Motor neuron (in vitro differentiated cells): ENCODE measurements at regions not wholly inside any gene's neighbourhood (a gene's known extent, or its start where the extent isn't known, plus 50 kb on each side); places are given as distances from the start of the nearest gene placed in this dataset.
"Not testable (repeated sequence)": the region's sequence is repeated elsewhere in the genome, so short reads cannot be mapped to it uniquely, and the experiment has no call there.

ENCODE experiments used
- ATAC-seq, 8 experiments: fragments of 200-7000 bp; cut with Tn5 transposase; replicated peaks in 6 of 8; 2 replicates each; pipeline ENCODE4 v1.8.0; 2021; ENCODE audit warnings: mild to moderate bottlenecking in 8 of 8, moderate library complexity in 8 of 8
- H3K27ac ChIP-seq, 2 donors: fragments of 250-450 bp; sonication (Bioruptor Pico); 2 replicates each; pipeline ENCODE4 v1.9.0; 2021; ENCODE audit warnings: antibody characterized with exemption in 2 of 2, mild to moderate bottlenecking in 2 of 2, moderate library complexity in 1 of 2
- H3K4me1 ChIP-seq, 2 donors: fragments of 250-450 bp; sonication (Bioruptor Pico); replicated peaks in 1 of 2; 2 replicates each; pipeline ENCODE4 v1.6.1; 2021; ENCODE audit warnings: antibody characterized with exemption in 2 of 2, mild to moderate bottlenecking in 2 of 2, moderate library complexity in 1 of 2
- H3K4me3 ChIP-seq, 5 donors: fragments of 250-450 bp; sonication (Bioruptor Pico); 2 replicates each; pipeline ENCODE4 v1.9.0; 2021; ENCODE audit warnings: antibody characterized with exemption in 5 of 5, mild to moderate bottlenecking in 5 of 5, moderate library complexity in 4 of 5
- WGBS, 10 experiments: fragments of 450-650 bp; shearing (Covaris generic); methylation state at CpG; one replicate each; pipeline ENCODE4 v1.0.0; 2022; 5-methylcytosine and 5-hydroxymethylcytosine counted together
- in situ Hi-C, 9 experiments: fragments of 400-800 bp; cut with MboI; loops; one replicate each; pipeline ENCODE4 v1.15.0; 2021; ENCODE audit warnings: low sequenced_read_pairs in 9 of 9, low pct_unique_long_range_greater_than_20kb in 2 of 9; ENCODE audit not compliant: unreplicated experiment in 9 of 9

- no peaks in the 10 kb centered on the region for H3K4me1 ChIP-seq
- in situ Hi-C loops = loop anchor here in 4 of 9 experiments (10.0 to 25.0 kb wide), 4 partner anchors 163 to 913 kb away; no protein-coding TSS in a partner anchor
- H3K4me3 ChIP-seq = no peak overlapping the region
- no peak overlapping the region for H3K27ac ChIP-seq
- 80 to 100% (median 100%) methylated on average over 1 of the region's 3 CpGs; no CpG with 5 or more reads in 7 of the 10 experiments for WGBS, 10 experiments
- ATAC-seq = peak in 7 of 8 experiments; percentile 20 to 98 (median 50)
These were observed 61.2 kb upstream of the ETV3 start for GRCh38 chr1:157199421-157199755.

GRCh38 chr1:157198619-157199420, 60.6 kb upstream of the ETV3 start:
- Histone ChIP-seq H3K27ac (no peak overlapping the region), H3K4me3 (no peak overlapping the region), H3K4me1 (no peaks in the 10 kb centered on the region)
- in situ Hi-C loops = loop anchor here in 4 of 9 experiments (10.0 to 25.0 kb wide), 4 partner anchors 163 to 913 kb away; no protein-coding TSS in a partner anchor
- WGBS, 10 experiments = 20 to 100% (median 81%) methylated on average over 1 to 7 of the region's 8 CpGs; no CpG with 5 or more reads in 2 of the 10 experiments
- ATAC-seq = peak in 5 of 8 experiments; percentile 39 to 82 (median 57)

GRCh38 chr1:157197906-157198435, 59.8 kb upstream of the ETV3 start:
- 44 to 100% (median 89%) methylated on average over 1 to 5 of the region's 7 CpGs; no CpG with 5 or more reads in 3 of the 10 experiments for WGBS, 10 experiments
- Histone ChIP-seq H3K4me3 (no peak overlapping the region), H3K4me1 (no peaks in the 10 kb centered on the region), H3K27ac (no peak overlapping the region)
- ATAC-seq = no peak
- in situ Hi-C loops = loop anchor here in 4 of 9 experiments (10.0 to 25.0 kb wide), 4 partner anchors 164 to 914 kb away; no protein-coding TSS in a partner anchor

- not testable (repeated sequence) for H3K27ac ChIP-seq, H3K4me3 ChIP-seq, H3K4me1 ChIP-seq
- ATAC-seq = peak in 7 of 8 experiments; percentile 9 to 72 (median 49)
- 29 to 100% (median 53%) methylated on average over 1 to 4 of the region's 11 CpGs; no CpG with 5 or more reads in 4 of the 10 experiments for WGBS, 10 experiments
- in situ Hi-C loops = loop anchor here in 4 of 9 experiments (10.0 to 25.0 kb wide), 4 partner anchors 165 to 915 kb away; no protein-coding TSS in a partner anchor
These were observed 58.7 kb upstream of the ETV3 start for GRCh38 chr1:157196670-157197456.

- in situ Hi-C loops = loop anchor here in 4 of 9 experiments (10.0 to 25.0 kb wide), 4 partner anchors 166 to 916 kb away; no protein-coding TSS in a partner anchor
- H3K27ac ChIP-seq = no peak overlapping the region
- H3K4me3 ChIP-seq = no peak overlapping the region
- no peak for ATAC-seq
- 50 to 100% (median 93%) methylated on average over 1 to 2 of the region's 2 CpGs; no CpG with 5 or more reads in 4 of the 10 experiments for WGBS, 10 experiments
- no peaks in the 10 kb centered on the region for H3K4me1 ChIP-seq
These were observed 58.0 kb upstream of the ETV3 start for GRCh38 chr1:157196245-157196543.

- no peak overlapping the region for H3K27ac ChIP-seq
- 85 to 100% methylated on average over 1 to 4 of the region's 13 CpGs; no CpG with 5 or more reads in 8 of the 10 experiments for WGBS, 10 experiments
- no peak overlapping the region for H3K4me3 ChIP-seq
- ATAC-seq = no peak
- in situ Hi-C loops = loop anchor here in 4 of 9 experiments (10.0 to 25.0 kb wide), 4 partner anchors 167 to 917 kb away; no protein-coding TSS in a partner anchor
- H3K4me1 ChIP-seq = no peaks in the 10 kb centered on the region
These were observed 57.5 kb upstream of the ETV3 start for GRCh38 chr1:157195521-157196244.

GRCh38 chr1:157194731-157195520, 56.7 kb upstream of the ETV3 start:
- H3K4me3 ChIP-seq = no peak overlapping the region
- H3K4me1 ChIP-seq = no peaks in the 10 kb centered on the region
- in situ Hi-C loops = loop anchor here in 4 of 9 experiments (10.0 to 25.0 kb wide), 4 partner anchors 167 to 917 kb away; no protein-coding TSS in a partner anchor
- H3K27ac ChIP-seq = no peak overlapping the region
- ATAC-seq = no peak
- WGBS, 10 experiments = 0 to 97% (median 91%) methylated on average over 2 to 14 of the region's 67 CpGs; no CpG with 5 or more reads in 4 of the 10 experiments

GRCh38 chr1:157193702-157194391, 55.7 kb upstream of the ETV3 start:
- Histone ChIP-seq H3K4me1 (no peaks in the 10 kb centered on the region), H3K4me3 (no peak overlapping the region), H3K27ac (no peak overlapping the region)
- in situ Hi-C loops = loop anchor here in 4 of 9 experiments (10.0 to 25.0 kb wide), 4 partner anchors 168 to 918 kb away; no protein-coding TSS in a partner anchor
- peak; percentile 43 to 79 (median 59) for ATAC-seq
- 0 to 68% (median 50%) methylated on average over 1 to 19 of the region's 20 CpGs; no CpG with 5 or more reads in 1 of the 10 experiments for WGBS, 10 experiments

GRCh38 chr1:157193219-157193618, 55.0 kb upstream of the ETV3 start:
- no peak for ATAC-seq
- 20 to 63% (median 56%) methylated on average over 1 of the region's 1 CpG; no CpG with 5 or more reads in 5 of the 10 experiments for WGBS, 10 experiments
- in situ Hi-C loops = loop anchor here in 4 of 9 experiments (10.0 to 25.0 kb wide), 4 partner anchors 169 to 919 kb away; no protein-coding TSS in a partner anchor
- no peaks in the 10 kb centered on the region for H3K4me1 ChIP-seq
- H3K4me3 ChIP-seq = no peak overlapping the region
- no peak overlapping the region for H3K27ac ChIP-seq

GRCh38 chr1:157189986-157190982, 52.1 kb upstream of the ETV3 start:
- H3K4me3 ChIP-seq = no peak overlapping the region
- in situ Hi-C loops = loop anchor here in 4 of 9 experiments (10.0 to 25.0 kb wide), 4 partner anchors 172 to 922 kb away; no protein-coding TSS in a partner anchor
- no peak for ATAC-seq
- H3K4me1 ChIP-seq = no peaks in the 10 kb centered on the region
- H3K27ac ChIP-seq = no peak overlapping the region
- 19 to 100% (median 82%) methylated on average over 1 to 17 of the region's 22 CpGs; no CpG with 5 or more reads in 2 of the 10 experiments for WGBS, 10 experiments
